Stomach (tissue), 8 donors: ENCODE measurements at regions not wholly inside any gene's neighbourhood (a gene's known extent, or its start where the extent isn't known, plus 50 kb on each side); places are given as distances from the start of the nearest gene placed in this dataset.

Experiments used
- DNase-seq, 2 donors: peaks; one replicate each; pipeline versions ENCODE4 v3.0.0 to v3.0.0-alpha.2; 2013 to 2019
- H3K27ac ChIP-seq, 5 donors: fragments of 200-600 bp in 4 of 5; sonication (generic) in 4 of 5; one replicate each; pipeline ENCODE4 v1.5.1; 2013 to 2019; ENCODE audit warnings: mild to moderate bottlenecking in 1 of 5, moderate library complexity in 1 of 5
- H3K27me3 ChIP-seq, 3 donors: fragments of 200-600 bp; sonication (generic); one replicate each; pipeline ENCODE4 v1.5.1; 2017 to 2019; ENCODE audit warnings: mixed run types in 1 of 3
- H3K36me3 ChIP-seq, 4 donors: fragments of 200-600 bp; sonication (generic); 1 replicate in 3 of 4; 2 replicates in 1 of 4; pipeline ENCODE4 v1.5.1; 2016 to 2019
- H3K4me1 ChIP-seq, 4 donors: fragments of 200-600 bp; sonication (generic); one replicate each; pipeline ENCODE4 v1.5.1; 2016 to 2019
- H3K4me3 ChIP-seq, 4 donors: fragments of 200-600 bp; sonication (generic) in 3 of 4; one replicate each; pipeline ENCODE4 v1.5.1; 2016 to 2019; ENCODE audit warnings: mild to moderate bottlenecking in 1 of 4
- H3K9me3 ChIP-seq, 4 donors: fragments of 200-600 bp; sonication (generic); one replicate each; pipeline ENCODE4 v1.5.1; 2016 to 2019
- EP300 ChIP-seq: sonication (generic); formaldehyde crosslinking; IDR thresholded peaks from one replicate; pipeline ENCODE4 v1.6.1; 2017; ENCODE audit warnings: antibody characterized with exemption
- POLR2A ChIP-seq, 4 donors: fragments of 450-650 bp; IDR thresholded peaks; one replicate each; pipeline ENCODE4 v1.6.1; 2016; ENCODE audit warnings: antibody characterized with exemption in 4 of 4, control low read depth in 2 of 4, mild to moderate bottlenecking in 1 of 4, moderate library complexity in 1 of 4
- POLR2AphosphoS5 ChIP-seq, 3 donors: sonication (generic); formaldehyde crosslinking; IDR thresholded peaks; one replicate each; pipeline ENCODE4 v1.6.1; 2016; ENCODE audit warnings: antibody characterized with exemption in 3 of 3
- WGBS, 5 donors: extraction: QIAGEN DNeasy Blood & Tissue Kit in 3 of 5; methylation state at CpG; one replicate each; pipeline versions ENCODE4 v1.1.5 to v1.1.7; 2013 to 2018; 5-methylcytosine and 5-hydroxymethylcytosine counted together
- intact Hi-C: fragments of 100-400 bp; cut with DNase I; formaldehyde crosslinking; loops from one replicate; pipeline ENCODE4 v1.15.1; 2023; ENCODE audit warnings: low total_unique reads
- TF ChIP-seq, protein P1 (sequence below), 7 experiments: fragments of 450-650 bp in 4 of 7; fragments of 200-600 bp in 3 of 7; sonication (generic) in 3 of 7; IDR thresholded peaks; one replicate each; pipeline ENCODE4 v1.5.1; 2016 to 2019; ENCODE audit warnings: antibody characterized with exemption in 7 of 7, control low read depth in 2 of 7, mild to moderate bottlenecking in 1 of 7
- donor health status: healthy with polysubstance abuse.
- donor health status: Bipolar disorder and iron deficiency.
- donor health status: healthy.

GRCh38 chr2:147603876-147604275 lies 241.0 kb upstream of the ACVR2A start:
- no peaks in the 10 kb centered on the region for H3K27me3 ChIP-seq
- no peak overlapping the region for H3K4me3 ChIP-seq
- no peaks in the 10 kb centered on the region for H3K36me3 ChIP-seq
- intact Hi-C loops: no loop called here
- no peaks in the 10 kb centered on the region for H3K4me1 ChIP-seq
- no peak for DNase-seq
- H3K27ac ChIP-seq: no peak overlapping the region
- WGBS, 5 donors: 56 to 77% (median 60%) methylated on average over 3 of the region's 3 CpGs
- no peaks in the 10 kb centered on the region for H3K9me3 ChIP-seq
- TF ChIP-seq EP300: no peak
- TF ChIP-seq, protein P1, sequence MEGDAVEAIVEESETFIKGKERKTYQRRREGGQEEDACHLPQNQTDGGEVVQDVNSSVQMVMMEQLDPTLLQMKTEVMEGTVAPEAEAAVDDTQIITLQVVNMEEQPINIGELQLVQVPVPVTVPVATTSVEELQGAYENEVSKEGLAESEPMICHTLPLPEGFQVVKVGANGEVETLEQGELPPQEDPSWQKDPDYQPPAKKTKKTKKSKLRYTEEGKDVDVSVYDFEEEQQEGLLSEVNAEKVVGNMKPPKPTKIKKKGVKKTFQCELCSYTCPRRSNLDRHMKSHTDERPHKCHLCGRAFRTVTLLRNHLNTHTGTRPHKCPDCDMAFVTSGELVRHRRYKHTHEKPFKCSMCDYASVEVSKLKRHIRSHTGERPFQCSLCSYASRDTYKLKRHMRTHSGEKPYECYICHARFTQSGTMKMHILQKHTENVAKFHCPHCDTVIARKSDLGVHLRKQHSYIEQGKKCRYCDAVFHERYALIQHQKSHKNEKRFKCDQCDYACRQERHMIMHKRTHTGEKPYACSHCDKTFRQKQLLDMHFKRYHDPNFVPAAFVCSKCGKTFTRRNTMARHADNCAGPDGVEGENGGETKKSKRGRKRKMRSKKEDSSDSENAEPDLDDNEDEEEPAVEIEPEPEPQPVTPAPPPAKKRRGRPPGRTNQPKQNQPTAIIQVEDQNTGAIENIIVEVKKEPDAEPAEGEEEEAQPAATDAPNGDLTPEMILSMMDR (IDR thresholded peaks at IDR 0.05): no peak
- no peak for TF ChIP-seq POLR2A (IDR thresholded peaks at IDR 0.05)
- no peak for TF ChIP-seq POLR2AphosphoS5 (IDR thresholded peaks at IDR 0.05)

GRCh38 chr2:147603447-147603846 lies 241.4 kb upstream of the ACVR2A start:
- Histone ChIP-seq H3K4me1 (no peaks in the 10 kb centered on the region), H3K4me3 (no peak overlapping the region), H3K27me3 (no peaks in the 10 kb centered on the region), H3K9me3 (no peaks in the 10 kb centered on the region), H3K36me3 (no peaks in the 10 kb centered on the region), H3K27ac (no peak overlapping the region)
- intact Hi-C loops: no loop called here
- DNase-seq: no peak
- WGBS, 5 donors: 88 to 100% (median 96%) methylated on average over 1 of the region's 1 CpG
- TF ChIP-seq POLR2A (IDR thresholded peaks at IDR 0.05) (no peak), EP300 (no peak), POLR2AphosphoS5 (IDR thresholded peaks at IDR 0.05) (no peak)
- TF ChIP-seq, protein P1 (IDR thresholded peaks at IDR 0.05): no peak

- no peak for DNase-seq
- intact Hi-C loops: no loop called here
- WGBS, 5 donors: 61 to 85% (median 76%) methylated on average over 5 of the region's 5 CpGs
- Histone ChIP-seq H3K4me3 (no peak overlapping the region), H3K27ac (no peak overlapping the region), H3K36me3 (no peaks in the 10 kb centered on the region), H3K4me1 (no peaks in the 10 kb centered on the region), H3K9me3 (no peaks in the 10 kb centered on the region), H3K27me3 (no peaks in the 10 kb centered on the region)
- TF ChIP-seq POLR2AphosphoS5 (IDR thresholded peaks at IDR 0.05): no peak
- TF ChIP-seq POLR2A (IDR thresholded peaks at IDR 0.05): no peak
- no peak for TF ChIP-seq EP300
Observed at GRCh38 chr2:147600646-147601045, 244.2 kb upstream of the ACVR2A start.

GRCh38 chr2:147600223-147600622 lies 244.6 kb upstream of the ACVR2A start:
- no peaks in the 10 kb centered on the region for H3K9me3 ChIP-seq
- no peak for TF ChIP-seq POLR2A (IDR thresholded peaks at IDR 0.05)
- no peak overlapping the region for H3K27ac ChIP-seq
- H3K4me3 ChIP-seq: no peak overlapping the region
- H3K36me3 ChIP-seq: no peaks in the 10 kb centered on the region
- intact Hi-C loops: no loop called here
- no peaks in the 10 kb centered on the region for H3K27me3 ChIP-seq
- H3K4me1 ChIP-seq: no peaks in the 10 kb centered on the region
- 73 to 84% (median 81%) methylated on average over 7 of the region's 7 CpGs for WGBS, 5 donors
- DNase-seq: no peak

GRCh38 chr2:147595200-147595599 lies 249.6 kb upstream of the ACVR2A start:
- Histone ChIP-seq H3K27me3 (no peaks in the 10 kb centered on the region), H3K4me3 (no peak overlapping the region), H3K27ac (no peak overlapping the region), H3K36me3 (no peaks in the 10 kb centered on the region), H3K9me3 (peaks cover 0 to 7% (median 0%) of the 10 kb centered on the region in 4 donors), H3K4me1 (no peaks in the 10 kb centered on the region)
- TF ChIP-seq EP300: no peak
- TF ChIP-seq, protein P1 (IDR thresholded peaks at IDR 0.05): no peak
- TF ChIP-seq POLR2A (IDR thresholded peaks at IDR 0.05): no peak
- TF ChIP-seq POLR2AphosphoS5 (IDR thresholded peaks at IDR 0.05): no peak
- no peak for DNase-seq
- WGBS, 5 donors: 65 to 94% (median 81%) methylated on average over 4 of the region's 4 CpGs
- intact Hi-C loops: no loop called here
